VCaP (cell line): ENCODE measurements at regions not wholly inside any gene's neighbourhood (a gene's known extent, or its start where the extent isn't known, plus 50 kb on each side); places are given as distances from the start of the nearest gene placed in this dataset.

Experiments used
- H3K27ac ChIP-seq: fragments of 450-650 bp; 2 replicates; pipeline ENCODE4 v1.5.1; 2017
- TF ChIP-seq, protein P1 (sequence below): fragments of 450-650 bp; conservative IDR thresholded peaks from 2 replicates; pipeline ENCODE4 v1.5.1; 2017; ENCODE audit warnings: mild to moderate bottlenecking, moderate library complexity

GRCh38 chr13:111901267-111901915 lies 165.6 kb upstream of the SOX1 start:
- no peak overlapping the region for H3K27ac ChIP-seq
- TF ChIP-seq, protein P1, sequence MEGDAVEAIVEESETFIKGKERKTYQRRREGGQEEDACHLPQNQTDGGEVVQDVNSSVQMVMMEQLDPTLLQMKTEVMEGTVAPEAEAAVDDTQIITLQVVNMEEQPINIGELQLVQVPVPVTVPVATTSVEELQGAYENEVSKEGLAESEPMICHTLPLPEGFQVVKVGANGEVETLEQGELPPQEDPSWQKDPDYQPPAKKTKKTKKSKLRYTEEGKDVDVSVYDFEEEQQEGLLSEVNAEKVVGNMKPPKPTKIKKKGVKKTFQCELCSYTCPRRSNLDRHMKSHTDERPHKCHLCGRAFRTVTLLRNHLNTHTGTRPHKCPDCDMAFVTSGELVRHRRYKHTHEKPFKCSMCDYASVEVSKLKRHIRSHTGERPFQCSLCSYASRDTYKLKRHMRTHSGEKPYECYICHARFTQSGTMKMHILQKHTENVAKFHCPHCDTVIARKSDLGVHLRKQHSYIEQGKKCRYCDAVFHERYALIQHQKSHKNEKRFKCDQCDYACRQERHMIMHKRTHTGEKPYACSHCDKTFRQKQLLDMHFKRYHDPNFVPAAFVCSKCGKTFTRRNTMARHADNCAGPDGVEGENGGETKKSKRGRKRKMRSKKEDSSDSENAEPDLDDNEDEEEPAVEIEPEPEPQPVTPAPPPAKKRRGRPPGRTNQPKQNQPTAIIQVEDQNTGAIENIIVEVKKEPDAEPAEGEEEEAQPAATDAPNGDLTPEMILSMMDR = no peak

- TF ChIP-seq, protein P1 = no peak
- H3K27ac ChIP-seq = no peak overlapping the region
These were observed 164.2 kb upstream of the SOX1 start for GRCh38 chr13:111902726-111903125.

DNA sequence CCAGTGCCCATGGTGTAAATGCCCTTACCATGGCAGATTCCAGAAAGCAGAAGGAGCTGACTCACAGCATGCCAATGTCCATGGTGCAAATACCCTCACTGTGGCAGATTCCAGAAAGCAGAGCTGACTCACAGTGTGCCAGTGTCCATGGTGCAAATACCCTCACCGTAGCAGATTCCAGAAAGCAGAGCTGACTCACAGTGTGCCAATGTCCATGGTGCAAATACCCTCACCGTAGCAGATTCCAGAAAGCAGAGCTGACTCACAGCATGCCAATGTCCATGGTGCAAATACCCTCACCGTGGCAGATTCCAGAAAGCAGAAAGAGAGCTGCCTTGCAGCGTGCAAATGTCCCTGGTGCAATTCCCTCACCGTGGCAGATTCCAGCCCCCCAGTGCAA lies 163.8 kb upstream of the SOX1 start:
- H3K27ac ChIP-seq = no peak overlapping the region
- TF ChIP-seq, protein P1 = no peak

DNA sequence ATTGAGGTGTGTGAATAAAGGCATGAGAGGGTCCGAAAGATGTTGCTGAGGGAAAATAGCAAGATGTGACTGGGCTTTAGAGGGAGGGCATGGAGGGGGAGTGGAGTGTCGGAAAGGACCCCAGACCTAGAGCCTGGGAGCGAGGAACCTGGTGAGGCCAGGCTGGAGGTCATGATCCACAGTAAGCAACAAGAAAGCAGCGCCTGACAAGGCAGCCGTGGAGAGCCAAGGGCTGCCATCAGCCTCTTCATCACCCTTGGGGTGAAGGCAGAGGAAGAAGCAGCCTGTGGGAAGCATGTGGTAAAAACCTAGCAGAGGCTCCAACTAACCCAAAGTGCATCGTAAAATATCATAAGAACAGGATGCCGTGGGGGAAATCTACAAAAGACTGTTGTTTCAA lies 162.8 kb upstream of the SOX1 start:
- H3K27ac ChIP-seq = no peak overlapping the region
- TF ChIP-seq, protein P1 = no peak

DNA sequence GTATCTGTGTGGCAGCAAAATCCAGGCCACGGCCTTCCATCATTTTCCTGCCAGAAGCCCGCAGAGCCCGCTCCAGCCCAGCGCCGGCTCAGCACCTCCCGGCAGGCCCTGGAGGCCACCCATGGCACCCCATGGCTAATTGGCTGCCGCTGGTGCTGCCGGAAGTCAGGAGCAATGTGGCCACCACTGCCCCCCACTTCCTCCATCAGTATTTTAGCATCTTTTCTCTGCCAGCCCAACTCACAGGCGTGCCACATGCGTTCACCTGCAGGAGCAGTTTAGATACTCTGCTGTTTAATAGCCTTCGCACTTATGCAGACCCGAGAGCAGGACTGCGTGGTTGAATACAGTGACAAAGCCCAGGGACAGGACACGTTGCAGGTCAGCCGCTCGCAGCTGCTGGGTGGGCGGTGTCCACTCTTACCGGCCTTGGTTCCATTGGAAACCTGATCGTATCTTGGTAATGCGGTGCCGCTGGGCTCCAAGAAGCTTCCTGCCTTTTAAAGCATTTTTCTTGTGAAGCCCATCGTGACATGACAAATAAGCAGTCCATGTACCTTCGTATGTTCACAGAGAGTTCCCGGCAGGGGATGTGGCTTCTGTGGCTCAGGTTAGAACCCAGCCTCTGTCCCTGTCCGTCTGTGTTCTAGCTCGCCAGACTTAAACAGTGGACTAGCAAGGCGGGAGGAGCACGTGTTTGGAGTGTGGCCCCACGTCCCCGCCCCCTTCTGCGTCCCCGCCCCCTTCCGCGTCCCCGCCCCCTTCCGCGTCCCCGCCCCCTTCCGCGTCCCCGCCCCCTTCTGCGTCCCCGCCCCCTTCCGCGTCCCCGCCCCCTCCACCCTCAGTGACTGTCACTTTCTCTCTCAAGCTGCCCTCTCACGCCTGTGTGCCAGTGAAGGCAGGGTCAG lies 162.0 kb upstream of the SOX1 start:
- H3K27ac ChIP-seq = no peak overlapping the region
- TF ChIP-seq, protein P1 = no peak

- TF ChIP-seq, protein P1 = no peak
- no peak overlapping the region for H3K27ac ChIP-seq
These were observed 161.4 kb upstream of the SOX1 start for GRCh38 chr13:111905609-111905945.

- no peak overlapping the region for H3K27ac ChIP-seq
- TF ChIP-seq, protein P1 = no peak
These were observed 160.6 kb upstream of the SOX1 start for GRCh38 chr13:111906306-111906705.
